HCT116 (cell line): ENCODE measurements at regions not wholly inside any gene's neighbourhood (a gene's known extent, or its start where the extent isn't known, plus 50 kb on each side); places are given as distances from the start of the nearest gene placed in this dataset.

ENCODE experiments used
- CTCF ChIP-seq, 3 experiments: fragments of 200-600 bp in 1 of 3; sonication (generic) in 1 of 3; IDR thresholded peaks in 2 of 3; conservative IDR thresholded peaks in 1 of 3; 2 replicates each; pipeline ENCODE4 v1.5.1; 2012 to 2017; ENCODE audit warnings: low read depth in 2 of 3, low read length in 2 of 3, antibody characterized with exemption in 1 of 3, borderline replicate concordance in 1 of 3, control low read depth in 1 of 3, mild to moderate bottlenecking in 1 of 3, mixed read lengths in 1 of 3, mixed run types in 1 of 3, moderate library complexity in 1 of 3; ENCODE audit not compliant: insufficient read depth in 1 of 3
- EZH2 ChIP-seq: fragments of 200-600 bp; sonication (generic); IDR thresholded peaks from 2 replicates; pipeline ENCODE4 v1.6.1; 2017; ENCODE audit warnings: antibody characterized with exemption, mixed run types
- FOSL1 ChIP-seq: IDR thresholded peaks from 2 replicates; pipeline ENCODE4 v1.6.1; 2012; ENCODE audit warnings: low read depth
- JUND ChIP-seq: IDR thresholded peaks from 2 replicates; pipeline ENCODE4 v1.6.1; 2012
- POLR2A ChIP-seq: IDR thresholded peaks from 2 replicates; pipeline ENCODE4 v1.7.0; 2011; ENCODE audit warnings: borderline replicate concordance; ENCODE audit not compliant: insufficient read depth, insufficient read length; ENCODE audit errors: extremely low read depth
- RAD21 ChIP-seq: IDR thresholded peaks from 2 replicates; pipeline ENCODE4 v1.6.1; 2012; ENCODE audit warnings: low read depth, mild to moderate bottlenecking
- SP1 ChIP-seq: IDR thresholded peaks from 2 replicates; pipeline ENCODE4 v1.6.1; 2012; ENCODE audit warnings: low read depth
- YY1 ChIP-seq: IDR thresholded peaks from 2 replicates; pipeline ENCODE4 v1.6.1; 2011; ENCODE audit warnings: low read length, low read depth, moderate library complexity, mild to moderate bottlenecking; ENCODE audit not compliant: insufficient replicate concordance; ENCODE audit errors: extremely low read depth

- TF ChIP-seq POLR2A (no peak), SP1 (no peak), FOSL1 (no peak), JUND (no peak), EZH2 (no peak), CTCF (IDR thresholded peaks at IDR 0.05 in 2 of 3, conservative IDR thresholded peaks at IDR 0.05 in 1 of 3; ENCODE audit: borderline replicate concordance in 1 of 3, insufficient read depth in 1 of 3, low read depth in 2 of 3, low read length in 2 of 3) (no peak), YY1 (no peak), RAD21 (no peak)
Observed at GRCh38 chr16:59432896-59433295, 698.8 kb upstream of the GOT2 start.
